OCI-LY3 (cell line): ENCODE measurements at regions not wholly inside any gene's neighbourhood (a gene's known extent, or its start where the extent isn't known, plus 50 kb on each side); places are given as distances from the start of the nearest gene placed in this dataset.

Experiments
- EZH2phosphoT487 ChIP-seq: fragments of 200-600 bp; shearing (Covaris generic); IDR thresholded peaks from 2 replicates; pipeline ENCODE4 v1.6.1; 2018; ENCODE audit warnings: antibody characterized with exemption, mixed run types, low read depth
- TF ChIP-seq, protein P1 (sequence below): fragments of 200-600, 300-600 bp; sonication (generic); IDR thresholded peaks from 2 replicates; pipeline ENCODE4 v1.5.1; 2014; ENCODE audit warnings: antibody characterized with exemption, low read length, low read depth

DNA sequence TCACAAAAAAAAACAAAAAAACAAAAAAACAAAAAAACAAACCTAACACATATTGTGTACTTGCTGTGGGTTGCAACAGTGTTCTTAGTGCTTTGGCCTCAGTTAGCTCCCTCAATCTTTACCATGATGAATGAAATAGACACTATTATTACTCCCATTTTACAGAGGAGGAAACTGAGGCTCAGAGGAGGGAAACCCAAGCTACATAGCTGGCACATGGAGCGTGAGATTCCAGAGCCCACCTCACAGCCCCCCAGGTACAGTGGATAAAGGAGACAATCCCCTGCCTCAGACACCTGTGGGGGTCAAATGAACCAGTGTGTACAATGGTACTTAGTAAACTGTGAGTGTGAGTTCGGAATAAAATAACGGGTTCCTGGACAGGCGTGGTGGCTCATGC lies 104.9 kb upstream of the SMAD3 start:
- TF ChIP-seq, protein P1, sequence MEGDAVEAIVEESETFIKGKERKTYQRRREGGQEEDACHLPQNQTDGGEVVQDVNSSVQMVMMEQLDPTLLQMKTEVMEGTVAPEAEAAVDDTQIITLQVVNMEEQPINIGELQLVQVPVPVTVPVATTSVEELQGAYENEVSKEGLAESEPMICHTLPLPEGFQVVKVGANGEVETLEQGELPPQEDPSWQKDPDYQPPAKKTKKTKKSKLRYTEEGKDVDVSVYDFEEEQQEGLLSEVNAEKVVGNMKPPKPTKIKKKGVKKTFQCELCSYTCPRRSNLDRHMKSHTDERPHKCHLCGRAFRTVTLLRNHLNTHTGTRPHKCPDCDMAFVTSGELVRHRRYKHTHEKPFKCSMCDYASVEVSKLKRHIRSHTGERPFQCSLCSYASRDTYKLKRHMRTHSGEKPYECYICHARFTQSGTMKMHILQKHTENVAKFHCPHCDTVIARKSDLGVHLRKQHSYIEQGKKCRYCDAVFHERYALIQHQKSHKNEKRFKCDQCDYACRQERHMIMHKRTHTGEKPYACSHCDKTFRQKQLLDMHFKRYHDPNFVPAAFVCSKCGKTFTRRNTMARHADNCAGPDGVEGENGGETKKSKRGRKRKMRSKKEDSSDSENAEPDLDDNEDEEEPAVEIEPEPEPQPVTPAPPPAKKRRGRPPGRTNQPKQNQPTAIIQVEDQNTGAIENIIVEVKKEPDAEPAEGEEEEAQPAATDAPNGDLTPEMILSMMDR, result no peak
- TF ChIP-seq EZH2phosphoT487, result no peak
